GM18907 (cell line): ENCODE measurements at regions not wholly inside any gene's neighbourhood (a gene's known extent, or its start where the extent isn't known, plus 50 kb on each side); places are given as distances from the start of the nearest gene placed in this dataset.

Experiments used
- ATAC-seq: cut with Tn5 transposase; IDR thresholded peaks from one replicate; pipeline ENCODE4 v1.9.1; 2021; ENCODE audit warnings: mild to moderate bottlenecking, moderate library complexity; ENCODE audit not compliant: unreplicated experiment

DNA sequence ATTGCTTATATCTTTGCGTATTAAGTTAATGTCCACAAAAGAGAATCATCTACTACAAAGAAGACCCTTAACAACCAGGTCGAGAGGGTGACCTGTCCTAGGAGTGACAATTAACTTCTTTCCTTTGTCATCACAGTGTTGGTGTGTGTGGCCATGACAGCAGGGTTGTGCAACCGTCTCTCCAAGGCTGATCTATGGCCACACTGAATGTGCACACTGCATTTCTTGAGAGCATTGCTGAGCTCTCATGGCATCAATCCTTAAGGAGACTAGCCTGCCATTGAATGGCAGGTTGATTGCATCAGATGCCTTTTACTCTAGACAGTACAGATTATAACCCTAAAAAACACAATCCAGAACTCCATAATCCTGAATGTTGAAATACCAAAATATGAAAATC is 86.5 kb upstream of the OLFM3 start:
- no peak for ATAC-seq

- no peak for ATAC-seq
Observed at GRCh38 chr1:102074874-102075273, 78.1 kb upstream of the OLFM3 start.

DNA sequence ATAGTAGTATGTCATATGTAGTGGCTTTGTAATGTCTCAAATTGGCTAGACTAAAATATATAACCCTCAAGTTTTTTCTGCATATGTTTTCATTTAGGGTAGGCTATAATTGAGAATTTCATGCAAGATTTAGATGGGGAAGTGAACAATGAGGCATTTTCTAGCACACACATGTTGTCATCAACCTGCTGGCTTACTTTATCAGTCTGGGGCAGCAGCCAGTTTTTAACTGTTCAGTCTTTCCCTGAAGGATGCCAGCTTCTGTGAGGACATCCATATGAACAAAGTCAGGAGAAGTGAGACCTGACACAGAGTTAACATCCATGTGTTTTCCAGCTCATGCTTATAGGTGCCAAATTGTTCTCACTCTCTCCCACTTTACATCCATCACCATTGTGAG is 74.7 kb upstream of the OLFM3 start:
- no peak for ATAC-seq

- peak; percentile 49 for ATAC-seq
Observed at GRCh38 chr1:102050556-102050955, 53.8 kb upstream of the OLFM3 start.

DNA sequence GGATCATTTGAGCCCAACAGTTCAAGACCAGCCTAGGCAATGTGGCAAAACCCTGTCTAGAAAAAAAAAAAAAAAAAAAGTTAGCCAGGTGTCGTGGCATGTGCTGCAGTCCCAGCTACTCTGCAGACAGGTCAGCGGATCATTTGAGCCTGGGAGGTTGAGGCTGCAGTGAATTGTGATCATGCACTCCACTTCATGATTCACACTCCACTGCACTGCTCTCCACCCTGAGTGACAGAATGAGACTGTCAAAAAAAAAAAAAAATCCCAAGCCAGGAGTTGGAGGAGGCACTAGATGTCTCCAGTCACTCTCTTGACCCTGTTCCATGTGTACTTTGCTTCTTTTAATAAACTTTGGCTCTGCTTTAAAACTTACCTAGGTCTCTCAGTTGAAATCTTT is 51.0 kb upstream of the OLFM3 start:
- ATAC-seq: no peak
